NB4 (cell line): ENCODE measurements at regions not wholly inside any gene's neighbourhood (a gene's known extent, or its start where the extent isn't known, plus 50 kb on each side); places are given as distances from the start of the nearest gene placed in this dataset.

Experiments
- POLR2A ChIP-seq: IDR thresholded peaks from 2 replicates; pipeline ENCODE4 v1.6.1; 2011; ENCODE audit warnings: mild to moderate bottlenecking; ENCODE audit not compliant: insufficient read length; ENCODE audit errors: extremely low read depth
- TF ChIP-seq, protein P1 (sequence below): IDR thresholded peaks from one replicate; pipeline ENCODE4 v1.5.1; 2012; ENCODE audit warnings: low read depth, low read length

DNA sequence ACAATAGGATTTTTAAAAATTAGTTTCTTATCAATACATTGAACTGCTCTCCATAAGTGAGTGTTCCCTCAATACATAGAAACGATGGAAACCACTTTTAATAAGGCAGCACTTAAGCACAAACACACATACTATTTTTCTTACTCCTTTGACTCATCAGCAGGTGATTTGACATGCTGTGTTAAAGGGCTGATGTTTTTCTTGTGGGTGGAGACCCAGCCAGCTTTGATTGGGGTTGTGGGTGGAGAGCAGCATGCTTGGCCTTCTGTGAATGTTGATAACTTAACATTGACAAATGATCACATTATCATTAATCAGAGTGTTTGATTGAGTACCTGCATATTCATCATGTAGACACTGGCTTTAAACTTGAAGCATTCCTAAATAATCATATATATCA is 223.0 kb upstream of the DPH6 start:
- TF ChIP-seq, protein P1, sequence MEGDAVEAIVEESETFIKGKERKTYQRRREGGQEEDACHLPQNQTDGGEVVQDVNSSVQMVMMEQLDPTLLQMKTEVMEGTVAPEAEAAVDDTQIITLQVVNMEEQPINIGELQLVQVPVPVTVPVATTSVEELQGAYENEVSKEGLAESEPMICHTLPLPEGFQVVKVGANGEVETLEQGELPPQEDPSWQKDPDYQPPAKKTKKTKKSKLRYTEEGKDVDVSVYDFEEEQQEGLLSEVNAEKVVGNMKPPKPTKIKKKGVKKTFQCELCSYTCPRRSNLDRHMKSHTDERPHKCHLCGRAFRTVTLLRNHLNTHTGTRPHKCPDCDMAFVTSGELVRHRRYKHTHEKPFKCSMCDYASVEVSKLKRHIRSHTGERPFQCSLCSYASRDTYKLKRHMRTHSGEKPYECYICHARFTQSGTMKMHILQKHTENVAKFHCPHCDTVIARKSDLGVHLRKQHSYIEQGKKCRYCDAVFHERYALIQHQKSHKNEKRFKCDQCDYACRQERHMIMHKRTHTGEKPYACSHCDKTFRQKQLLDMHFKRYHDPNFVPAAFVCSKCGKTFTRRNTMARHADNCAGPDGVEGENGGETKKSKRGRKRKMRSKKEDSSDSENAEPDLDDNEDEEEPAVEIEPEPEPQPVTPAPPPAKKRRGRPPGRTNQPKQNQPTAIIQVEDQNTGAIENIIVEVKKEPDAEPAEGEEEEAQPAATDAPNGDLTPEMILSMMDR: no peak
- no peak for TF ChIP-seq POLR2A
